ENCODE measurements at regions not wholly inside any gene's neighbourhood (a gene's known extent, or its start where the extent isn't known, plus 50 kb on each side); places are given as distances from the start of the nearest gene placed in this dataset.
A peak's percentile ranks its signal among the peaks of the same experiment; 100 is the strongest.
"Not testable (repeated sequence)": the region's sequence is repeated elsewhere in the genome, so short reads cannot be mapped to it uniquely, and the experiment has no call there.

GRCh38 chr22:34414467-34415440 is 494.5 kb upstream of the LARGE1 start:
- H3K27ac Mint-ChIP-seq, result no peak overlapping the region
- no peaks in the 10 kb centered on the region for H3K36me3 Mint-ChIP-seq
- peak in 1 of 2 donors; percentile 61 for ATAC-seq
- DNase-seq (ENCODE audit: low spot score in 2 of 2), result peak in 1 of 2 donors; percentile 41
- H3K9me3 Mint-ChIP-seq, result peaks cover 6 to 7% of the 10 kb centered on the region in 2 donors

- Mint-ChIP-seq H3K27ac (no peak overlapping the region), H3K9me3 (peaks cover 6 to 7% of the 10 kb centered on the region in 2 donors), H3K36me3 (no peaks in the 10 kb centered on the region)
- ATAC-seq (no peak), DNase-seq (ENCODE audit: low spot score in 2 of 2) (no peak)
Observed at GRCh38 chr22:34416022-34416860, 496.0 kb upstream of the LARGE1 start.

GRCh38 chr22:34422948-34423347 is 502.7 kb upstream of the LARGE1 start:
- H3K36me3 Mint-ChIP-seq, result peaks cover 0 to 13% of the 10 kb centered on the region in 2 donors
- ATAC-seq; DNase-seq (ENCODE audit: low spot score in 2 of 2); H3K27ac Mint-ChIP-seq: not testable (repeated sequence)
- H3K9me3 Mint-ChIP-seq, result peaks cover 12 to 16% of the 10 kb centered on the region in 2 donors

GRCh38 chr22:34427436-34427835 is 507.2 kb upstream of the LARGE1 start:
- Mint-ChIP-seq H3K9me3 (peaks cover 12 to 16% of the 10 kb centered on the region in 2 donors), H3K36me3 (peaks cover 0 to 13% of the 10 kb centered on the region in 2 donors), H3K27ac (no peak overlapping the region)
- ATAC-seq (no peak), DNase-seq (ENCODE audit: low spot score in 2 of 2) (no peak)

- Mint-ChIP-seq H3K9me3 (peaks cover 12 to 16% of the 10 kb centered on the region in 2 donors), H3K27ac (no peak overlapping the region), H3K36me3 (peaks cover 0 to 13% of the 10 kb centered on the region in 2 donors)
- DNase-seq (ENCODE audit: low spot score in 2 of 2), result no peak
- no peak for ATAC-seq
Observed at GRCh38 chr22:34427841-34428240, 507.6 kb upstream of the LARGE1 start.

GRCh38 chr22:34429314-34429713 is 509.0 kb upstream of the LARGE1 start:
- ATAC-seq (peak; percentile 31 to 83), DNase-seq (ENCODE audit: low spot score in 2 of 2) (peak in 1 of 2 donors; percentile 11)
- peaks cover 0 to 13% of the 10 kb centered on the region in 2 donors for H3K36me3 Mint-ChIP-seq
- H3K9me3 Mint-ChIP-seq, result peaks cover 15 to 16% of the 10 kb centered on the region in 2 donors
- H3K27ac Mint-ChIP-seq, result no peak overlapping the region

- H3K36me3 Mint-ChIP-seq, result peaks cover 0 to 13% of the 10 kb centered on the region in 2 donors
- peaks cover 16 to 17% of the 10 kb centered on the region in 2 donors for H3K9me3 Mint-ChIP-seq
- ATAC-seq (no peak), DNase-seq (ENCODE audit: low spot score in 2 of 2) (no peak)
- H3K27ac Mint-ChIP-seq, result no peak overlapping the region
Observed at GRCh38 chr22:34430386-34430785, 510.1 kb upstream of the LARGE1 start.

- no peak overlapping the region for H3K27ac Mint-ChIP-seq
- ATAC-seq, result no peak
- H3K9me3 Mint-ChIP-seq, result peaks cover 13 to 23% of the 10 kb centered on the region in 2 donors
- H3K36me3 Mint-ChIP-seq, result peaks cover 0 to 6% of the 10 kb centered on the region in 2 donors
- DNase-seq (ENCODE audit: low spot score in 2 of 2), result no peak
Observed at GRCh38 chr22:34434371-34434770, 514.1 kb upstream of the LARGE1 start.

GRCh38 chr22:34437140-34437539 is 516.9 kb upstream of the LARGE1 start:
- peaks cover 0 to 6% of the 10 kb centered on the region in 2 donors for H3K36me3 Mint-ChIP-seq
- ATAC-seq, result no peak
- H3K27ac Mint-ChIP-seq, result no peak overlapping the region
- DNase-seq (ENCODE audit: low spot score in 2 of 2), result no peak
- peaks cover 8 to 19% of the 10 kb centered on the region in 2 donors for H3K9me3 Mint-ChIP-seq

- no peaks in the 10 kb centered on the region for H3K36me3 Mint-ChIP-seq
- no peak overlapping the region for H3K27ac Mint-ChIP-seq
- DNase-seq (ENCODE audit: low spot score in 2 of 2), result no peak
- ATAC-seq, result no peak
- H3K9me3 Mint-ChIP-seq, result peaks cover 6 to 10% of the 10 kb centered on the region in 2 donors
Observed at GRCh38 chr22:34454598-34454997, 534.3 kb upstream of the LARGE1 start.

- no peak for ATAC-seq
- Mint-ChIP-seq H3K36me3 (peaks cover 0 to 6% of the 10 kb centered on the region in 2 donors), H3K27ac (no peak overlapping the region), H3K9me3 (peaks cover 0 to 15% of the 10 kb centered on the region in 2 donors)
- no peak for DNase-seq (ENCODE audit: low spot score in 2 of 2)
Observed at GRCh38 chr22:34462795-34463194, 542.5 kb upstream of the LARGE1 start.

- DNase-seq (ENCODE audit: low spot score in 2 of 2) (no peak), ATAC-seq (no peak)
- peaks cover 6 to 12% of the 10 kb centered on the region in 2 donors for H3K9me3 Mint-ChIP-seq
Observed at GRCh38 chr22:34475886-34476285, 555.6 kb upstream of the LARGE1 start.

GRCh38 chr22:34476762-34477161 is 556.5 kb upstream of the LARGE1 start:
- H3K9me3 Mint-ChIP-seq, result peaks cover 8 to 16% of the 10 kb centered on the region in 2 donors
- H3K36me3 Mint-ChIP-seq, result no peaks in the 10 kb centered on the region
- H3K27ac Mint-ChIP-seq, result no peak overlapping the region
- DNase-seq (ENCODE audit: low spot score in 2 of 2), result no peak
- ATAC-seq, result no peak

More at GRCh38 chr22:34475886-34476285, 555.6 kb upstream of the LARGE1 start:
- Mint-ChIP-seq H3K27ac (no peak overlapping the region), H3K36me3 (no peaks in the 10 kb centered on the region)

- ATAC-seq (no peak), DNase-seq (ENCODE audit: low spot score in 2 of 2) (no peak)
- peaks cover 10 to 13% of the 10 kb centered on the region in 2 donors for H3K9me3 Mint-ChIP-seq
- no peak overlapping the region for H3K27ac Mint-ChIP-seq
- no peaks in the 10 kb centered on the region for H3K36me3 Mint-ChIP-seq
Observed at GRCh38 chr22:34481090-34481489, 560.8 kb upstream of the LARGE1 start.

GRCh38 chr22:34486381-34486780 is 566.1 kb upstream of the LARGE1 start:
- Mint-ChIP-seq H3K9me3 (peaks cover 3 to 7% of the 10 kb centered on the region in 2 donors), H3K36me3 (no peaks in the 10 kb centered on the region), H3K27ac (no peak overlapping the region)
- DNase-seq (ENCODE audit: low spot score in 2 of 2) (no peak), ATAC-seq (no peak)

- H3K9me3 Mint-ChIP-seq, result peaks cover 14 to 16% of the 10 kb centered on the region in 2 donors
- no peak for ATAC-seq
- DNase-seq (ENCODE audit: low spot score in 2 of 2), result no peak
- no peak overlapping the region for H3K27ac Mint-ChIP-seq
- H3K36me3 Mint-ChIP-seq, result no peaks in the 10 kb centered on the region
Observed at GRCh38 chr22:34489861-34490260, 569.6 kb upstream of the LARGE1 start.

- no peak for ATAC-seq
- Mint-ChIP-seq H3K36me3 (no peaks in the 10 kb centered on the region), H3K27ac (no peak overlapping the region), H3K9me3 (peaks cover 14 to 21% of the 10 kb centered on the region in 2 donors)
- no peak for DNase-seq (ENCODE audit: low spot score in 2 of 2)
Observed at GRCh38 chr22:34490886-34491285, 570.6 kb upstream of the LARGE1 start.
